Peyer's patch (tissue), 4 donors: ENCODE measurements at regions not wholly inside any gene's neighbourhood (a gene's known extent, or its start where the extent isn't known, plus 50 kb on each side); places are given as distances from the start of the nearest gene placed in this dataset.

ENCODE experiments used
- DNase-seq, 3 donors: peaks; one replicate each; pipeline ENCODE4 v3.0.0-alpha.2; 2017 to 2019
- H3K27ac ChIP-seq, 4 donors: fragments of 200-600 bp; sonication (generic); one replicate each; pipeline ENCODE4 v1.5.1; 2016 to 2019
- H3K27me3 ChIP-seq, 2 donors: fragments of 200-600 bp; sonication (generic); one replicate each; pipeline ENCODE4 v1.5.1; 2019
- H3K36me3 ChIP-seq, 3 donors: fragments of 200-600 bp; sonication (generic); one replicate each; pipeline ENCODE4 v1.5.1; 2016 to 2019
- H3K4me1 ChIP-seq, 4 donors: fragments of 200-600 bp; sonication (generic); one replicate each; pipeline ENCODE4 v1.5.1; 2016 to 2019
- H3K4me3 ChIP-seq, 4 donors: fragments of 200-600 bp; sonication (generic); 1 replicate in 3 of 4; 2 replicates in 1 of 4; pipeline ENCODE4 v1.5.1; 2016 to 2019; ENCODE audit warnings: mild to moderate bottlenecking in 1 of 4
- H3K9me3 ChIP-seq, 4 donors: fragments of 200-600 bp; sonication (generic); one replicate each; pipeline ENCODE4 v1.5.1; 2016 to 2019; ENCODE audit warnings: mild to moderate bottlenecking in 1 of 4
- CTCF ChIP-seq, 6 experiments: fragments of 450-650 bp in 4 of 6; fragments of 200-600 bp in 2 of 6; sonication (generic) in 1 of 6; IDR thresholded peaks; one replicate each; pipeline ENCODE4 v1.5.1; 2017 to 2019; ENCODE audit warnings: antibody characterized with exemption in 6 of 6, mild to moderate bottlenecking in 3 of 6, moderate library complexity in 1 of 6
- POLR2A ChIP-seq, 2 donors: fragments of 450-650 bp; IDR thresholded peaks; one replicate each; pipeline ENCODE4 v1.5.1; 2017; ENCODE audit warnings: antibody characterized with exemption in 2 of 2, mild to moderate bottlenecking in 2 of 2, moderate library complexity in 2 of 2

GRCh38 chr6:121579478-121579877, 144.0 kb downstream of the GJA1 start:
- DNase-seq: no peak
- Histone ChIP-seq H3K36me3 (no peaks in the 10 kb centered on the region), H3K4me3 (no peak overlapping the region), H3K27me3 (no peaks in the 10 kb centered on the region), H3K4me1 (no peaks in the 10 kb centered on the region), H3K9me3 (no peaks in the 10 kb centered on the region), H3K27ac (no peak overlapping the region)
- TF ChIP-seq CTCF (IDR thresholded peaks at IDR 0.05): no peak
- no peak for TF ChIP-seq POLR2A (IDR thresholded peaks at IDR 0.05)

GRCh38 chr6:121581327-121581726, 145.9 kb downstream of the GJA1 start:
- TF ChIP-seq CTCF (IDR thresholded peaks at IDR 0.05): no peak
- no peak for TF ChIP-seq POLR2A (IDR thresholded peaks at IDR 0.05)
- Histone ChIP-seq H3K27me3 (no peaks in the 10 kb centered on the region), H3K4me1 (no peaks in the 10 kb centered on the region), H3K4me3 (no peak overlapping the region), H3K36me3 (no peaks in the 10 kb centered on the region), H3K27ac (no peak overlapping the region), H3K9me3 (no peaks in the 10 kb centered on the region)
- no peak for DNase-seq

DNA sequence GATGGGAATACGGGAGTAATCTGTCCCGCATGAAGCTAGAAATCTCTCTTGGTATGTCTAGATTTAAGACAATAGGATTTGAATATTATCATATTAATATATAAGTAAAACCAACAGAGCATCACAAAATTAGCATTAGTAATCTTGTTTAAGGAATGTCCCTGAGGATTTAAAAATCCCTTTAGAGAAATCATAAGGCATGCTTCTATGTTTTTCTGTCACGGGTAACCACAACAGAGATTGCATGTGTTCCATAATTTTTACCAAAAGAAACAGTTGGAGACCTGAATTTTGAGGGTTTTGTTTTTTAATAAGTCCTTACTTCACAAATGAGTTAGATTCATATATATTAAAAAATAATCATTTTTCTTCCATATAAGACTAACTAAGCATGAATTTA, 146.8 kb downstream of the GJA1 start:
- no peak for TF ChIP-seq CTCF (IDR thresholded peaks at IDR 0.05)
- no peak for TF ChIP-seq POLR2A (IDR thresholded peaks at IDR 0.05)
- DNase-seq: no peak

DNA sequence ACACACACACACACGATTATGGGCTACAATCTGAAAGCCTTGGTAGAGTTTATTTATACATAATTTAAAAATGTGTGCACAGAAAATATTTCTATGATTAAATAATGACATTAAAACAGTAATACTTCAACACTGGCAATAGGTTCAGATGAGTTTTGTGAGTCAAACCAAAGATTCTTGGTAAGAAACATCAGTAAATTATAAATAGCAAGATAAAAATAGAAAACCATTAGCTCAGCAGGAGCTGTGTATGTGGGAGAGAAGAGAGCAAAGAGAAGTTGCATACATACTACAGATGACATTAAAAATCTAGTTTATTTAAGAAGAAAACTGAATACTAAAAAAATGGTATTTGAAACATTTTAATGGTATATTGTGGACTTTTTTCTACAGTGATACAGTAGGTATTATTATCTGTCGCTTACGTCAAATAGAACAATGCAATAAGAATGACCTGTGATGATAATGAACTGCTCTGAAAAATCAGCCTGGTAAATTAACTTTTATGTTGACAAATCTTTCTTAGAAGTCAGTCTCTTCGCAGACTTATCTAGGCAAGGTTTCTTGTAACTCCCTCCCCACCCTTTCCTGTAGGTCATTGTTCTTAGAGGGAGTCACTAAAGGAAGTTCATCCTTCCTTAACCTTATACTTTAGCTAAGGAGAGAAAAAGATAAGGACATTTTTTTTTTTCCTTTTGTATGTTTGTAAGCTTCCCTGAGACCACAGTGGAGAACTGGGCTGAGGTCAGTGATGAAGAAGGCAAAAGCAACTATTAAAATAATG, 149.3 kb downstream of the GJA1 start:
- Histone ChIP-seq H3K27me3 (no peaks in the 10 kb centered on the region), H3K36me3 (no peaks in the 10 kb centered on the region), H3K27ac (no peak overlapping the region), H3K4me1 (no peaks in the 10 kb centered on the region), H3K9me3 (no peaks in the 10 kb centered on the region), H3K4me3 (no peak overlapping the region)
- TF ChIP-seq POLR2A (IDR thresholded peaks at IDR 0.05) (no peak), CTCF (IDR thresholded peaks at IDR 0.05) (no peak)
- DNase-seq: no peak

More for the DNA sequence above, 146.8 kb downstream of the GJA1 start:
- Histone ChIP-seq H3K27me3 (no peaks in the 10 kb centered on the region), H3K4me3 (no peak overlapping the region), H3K4me1 (no peaks in the 10 kb centered on the region), H3K27ac (no peak overlapping the region), H3K9me3 (no peaks in the 10 kb centered on the region), H3K36me3 (no peaks in the 10 kb centered on the region)

DNA sequence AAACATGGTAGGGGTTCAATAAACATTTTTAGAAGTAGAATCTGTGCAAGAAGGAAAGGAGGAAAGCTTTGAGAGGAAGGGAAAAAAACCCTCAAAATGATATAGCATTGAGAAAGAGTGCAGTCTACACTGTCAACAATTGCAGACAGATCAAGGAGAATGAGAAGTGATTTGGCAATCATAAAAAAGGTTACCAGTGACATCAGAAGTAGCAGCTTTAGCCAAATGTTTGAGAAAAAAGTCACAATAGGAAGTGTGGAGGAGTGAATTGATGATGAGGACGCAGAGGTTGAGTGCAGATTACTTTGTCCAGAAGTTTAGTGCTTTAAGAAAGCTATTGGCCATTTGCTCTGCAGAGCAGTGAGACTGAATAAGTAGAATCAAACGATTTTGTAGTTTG, 155.0 kb downstream of the GJA1 start:
- no peak overlapping the region for H3K4me3 ChIP-seq
- no peak overlapping the region for H3K27ac ChIP-seq
- H3K9me3 ChIP-seq: no peaks in the 10 kb centered on the region
- H3K27me3 ChIP-seq: no peaks in the 10 kb centered on the region
- H3K4me1 ChIP-seq: no peaks in the 10 kb centered on the region
- TF ChIP-seq POLR2A (IDR thresholded peaks at IDR 0.05) (no peak), CTCF (IDR thresholded peaks at IDR 0.05) (no peak)
- H3K36me3 ChIP-seq: no peaks in the 10 kb centered on the region
- no peak for DNase-seq
